H9 (cell line): ENCODE measurements at regions not wholly inside any gene's neighbourhood (a gene's known extent, or its start where the extent isn't known, plus 50 kb on each side); places are given as distances from the start of the nearest gene placed in this dataset.

Experiments
- DNase-seq: peaks from one replicate; pipeline ENCODE4 v3.0.0-alpha.2; 2017
- H2AFZ ChIP-seq: one replicate; pipeline ENCODE4 v1.6.1; 2013; ENCODE audit warnings: mild to moderate bottlenecking, low read length, control low read depth, moderate library complexity
- H2AK5ac ChIP-seq: 2 replicates; pipeline ENCODE4 v1.6.1; 2013; ENCODE audit warnings: low read length, control low read depth, mixed read lengths; ENCODE audit not compliant: insufficient read length
- H2BK120ac ChIP-seq: one replicate; pipeline ENCODE4 v1.6.1; 2013; ENCODE audit warnings: low read depth, mild to moderate bottlenecking, low read length, control low read depth, inconsistent platforms; ENCODE audit not compliant: poor library complexity, severe bottlenecking
- H2BK12ac ChIP-seq: 2 replicates; pipeline ENCODE4 v1.6.1; 2013; ENCODE audit warnings: low read length, control low read depth, mixed read lengths, low read depth; ENCODE audit not compliant: insufficient read length
- H2BK15ac ChIP-seq: 2 replicates; pipeline ENCODE4 v1.6.1; 2013; ENCODE audit warnings: low read depth, low read length, control low read depth
- H2BK20ac ChIP-seq: one replicate; pipeline ENCODE4 v1.6.1; 2013; ENCODE audit warnings: low read depth, mild to moderate bottlenecking, low read length, control low read depth, inconsistent platforms; ENCODE audit not compliant: poor library complexity, severe bottlenecking
- H2BK5ac ChIP-seq: 2 replicates; pipeline ENCODE4 v1.6.1; 2013; ENCODE audit warnings: low read length, control low read depth, mixed read lengths; ENCODE audit not compliant: insufficient read length
- H3K14ac ChIP-seq: 2 replicates; pipeline ENCODE4 v1.6.1; 2013; ENCODE audit warnings: low read length, control low read depth; ENCODE audit not compliant: insufficient read depth
- H3K18ac ChIP-seq: 2 replicates; pipeline ENCODE4 v1.6.1; 2013; ENCODE audit warnings: low read depth, mild to moderate bottlenecking, mixed read lengths, low read length, control low read depth; ENCODE audit not compliant: insufficient read length
- H3K23ac ChIP-seq: 2 replicates; pipeline ENCODE4 v1.6.1; 2013; ENCODE audit warnings: low read length, control low read depth, mixed read lengths, low read depth; ENCODE audit not compliant: insufficient read length
- H3K23me2 ChIP-seq: 2 replicates; pipeline ENCODE4 v1.6.1; 2013; ENCODE audit warnings: low read depth, mild to moderate bottlenecking, mixed read lengths, low read length, control low read depth; ENCODE audit not compliant: insufficient read length, poor library complexity, severe bottlenecking
- H3K27ac ChIP-seq: 2 replicates; pipeline ENCODE4 v1.5.1; 2013; ENCODE audit warnings: low read length, control low read depth, mixed read lengths, low read depth; ENCODE audit not compliant: insufficient read length
- H3K27me3 ChIP-seq: 2 replicates; pipeline ENCODE4 v1.6.1; 2013; ENCODE audit warnings: low read length, control low read depth, inconsistent platforms; ENCODE audit not compliant: insufficient read depth
- H3K4ac ChIP-seq: 2 replicates; pipeline ENCODE4 v1.6.1; 2013; ENCODE audit warnings: low read depth, mild to moderate bottlenecking, control low read depth, inconsistent platforms, low read length, moderate library complexity
- H3K4me1 ChIP-seq: 2 replicates; pipeline ENCODE4 v1.6.1; 2013; ENCODE audit warnings: low read length, control low read depth, inconsistent platforms; ENCODE audit not compliant: insufficient read depth
- H3K4me2 ChIP-seq: 2 replicates; pipeline ENCODE4 v1.6.1; 2013; ENCODE audit warnings: low read length, control low read depth, mixed read lengths; ENCODE audit not compliant: insufficient read length, insufficient read depth
- H3K56ac ChIP-seq: 2 replicates; pipeline ENCODE4 v1.6.1; 2013; ENCODE audit warnings: low read depth, mild to moderate bottlenecking, mixed read lengths, low read length, control low read depth; ENCODE audit not compliant: insufficient read length
- H3K79me1 ChIP-seq: 2 replicates; pipeline ENCODE4 v1.6.1; 2013; ENCODE audit warnings: low read depth, mild to moderate bottlenecking, moderate library complexity, low read length, control low read depth, inconsistent platforms; ENCODE audit not compliant: insufficient read depth, poor library complexity, severe bottlenecking
- H3K79me2 ChIP-seq: 2 replicates; pipeline ENCODE4 v1.6.1; 2013; ENCODE audit warnings: low read length, control low read depth, inconsistent platforms; ENCODE audit not compliant: insufficient read depth
- H3K9ac ChIP-seq: 2 replicates; pipeline ENCODE4 v1.6.1; 2013; ENCODE audit warnings: low read length, control low read depth, mixed read lengths; ENCODE audit not compliant: insufficient read length; ENCODE audit errors: extremely low read depth
- H3K9me3 ChIP-seq: one replicate; pipeline ENCODE4 v1.6.1; 2013; ENCODE audit warnings: low read depth, low read length, inconsistent platforms; ENCODE audit not compliant: control insufficient read depth
- H3T11ph ChIP-seq: one replicate; pipeline ENCODE4 v1.6.1; 2013; ENCODE audit warnings: mild to moderate bottlenecking, low read length, control low read depth, inconsistent platforms
- H4K20me1 ChIP-seq: one replicate; pipeline ENCODE4 v1.6.1; 2013; ENCODE audit not compliant: control insufficient read depth, insufficient read length, insufficient read depth
- H4K5ac ChIP-seq: 2 replicates; pipeline ENCODE4 v1.6.1; 2013; ENCODE audit warnings: low read depth, mild to moderate bottlenecking, mixed read lengths, low read length, control low read depth; ENCODE audit not compliant: insufficient read length
- H4K8ac ChIP-seq: replicated peaks from 2 replicates; pipeline ENCODE4 v1.6.1; 2013; ENCODE audit warnings: low read length, control low read depth, mixed read lengths, low read depth; ENCODE audit not compliant: insufficient read length
- H4K91ac ChIP-seq: 2 replicates; pipeline ENCODE4 v1.6.1; 2013; ENCODE audit warnings: low read depth, mild to moderate bottlenecking, moderate library complexity, mixed read lengths, low read length, control low read depth; ENCODE audit not compliant: insufficient read length
- H3K27ac Mint-ChIP-seq, 3 experiments: 2 replicates in 2 of 3; 3 replicates in 1 of 3; pipeline ENCODE4 v1.8.0; 2020 to 2021; ENCODE audit warnings: mixed read lengths in 3 of 3, mild to moderate bottlenecking in 1 of 3, moderate library complexity in 1 of 3
- H3K27me3 Mint-ChIP-seq: 2 replicates; pipeline ENCODE4 v1.8.0; 2021; ENCODE audit warnings: low read depth, mild to moderate bottlenecking, moderate library complexity, mixed read lengths
- H3K36me3 Mint-ChIP-seq, 3 experiments: 2 replicates in 2 of 3; 3 replicates in 1 of 3; pipeline ENCODE4 v1.8.0; 2020 to 2021; ENCODE audit warnings: low read depth in 3 of 3, mixed read lengths in 3 of 3; ENCODE audit not compliant: insufficient read depth in 1 of 3
- H3K4me1 Mint-ChIP-seq, 2 experiments: 2 replicates each; pipeline ENCODE4 v1.8.0; 2020; ENCODE audit warnings: mixed read lengths in 2 of 2
- H3K4me3 Mint-ChIP-seq, 2 experiments: 2 replicates in 1 of 2; 3 replicates in 1 of 2; pipeline ENCODE4 v1.8.0; 2020 to 2021; ENCODE audit warnings: mild to moderate bottlenecking in 2 of 2, mixed read lengths in 2 of 2, moderate library complexity in 1 of 2
- H3K9me3 Mint-ChIP-seq, 2 experiments: 2 replicates in 1 of 2; 3 replicates in 1 of 2; pipeline ENCODE4 v1.8.0; 2020; ENCODE audit warnings: mild to moderate bottlenecking in 2 of 2, mixed read lengths in 2 of 2, moderate library complexity in 1 of 2
- WGBS: extraction: QIAGEN DNeasy Blood & Tissue Kit; methylation state at CpG from one replicate; pipeline ENCODE4 v1.1.7; 2013; ENCODE audit warnings: missing lambda C conversion rate, low lambda C conversion rate, mixed read lengths; ENCODE audit not compliant: insufficient read length; ENCODE audit errors: extremely low coverage; 5-methylcytosine and 5-hydroxymethylcytosine counted together
- TF ChIP-seq, protein P1 (sequence below): fragments of 200-600 bp; sonication (generic); conservative IDR thresholded peaks from 3 replicates; pipeline ENCODE4 v1.8.0; 2021; ENCODE audit warnings: antibody characterized with exemption, mild to moderate bottlenecking

DNA sequence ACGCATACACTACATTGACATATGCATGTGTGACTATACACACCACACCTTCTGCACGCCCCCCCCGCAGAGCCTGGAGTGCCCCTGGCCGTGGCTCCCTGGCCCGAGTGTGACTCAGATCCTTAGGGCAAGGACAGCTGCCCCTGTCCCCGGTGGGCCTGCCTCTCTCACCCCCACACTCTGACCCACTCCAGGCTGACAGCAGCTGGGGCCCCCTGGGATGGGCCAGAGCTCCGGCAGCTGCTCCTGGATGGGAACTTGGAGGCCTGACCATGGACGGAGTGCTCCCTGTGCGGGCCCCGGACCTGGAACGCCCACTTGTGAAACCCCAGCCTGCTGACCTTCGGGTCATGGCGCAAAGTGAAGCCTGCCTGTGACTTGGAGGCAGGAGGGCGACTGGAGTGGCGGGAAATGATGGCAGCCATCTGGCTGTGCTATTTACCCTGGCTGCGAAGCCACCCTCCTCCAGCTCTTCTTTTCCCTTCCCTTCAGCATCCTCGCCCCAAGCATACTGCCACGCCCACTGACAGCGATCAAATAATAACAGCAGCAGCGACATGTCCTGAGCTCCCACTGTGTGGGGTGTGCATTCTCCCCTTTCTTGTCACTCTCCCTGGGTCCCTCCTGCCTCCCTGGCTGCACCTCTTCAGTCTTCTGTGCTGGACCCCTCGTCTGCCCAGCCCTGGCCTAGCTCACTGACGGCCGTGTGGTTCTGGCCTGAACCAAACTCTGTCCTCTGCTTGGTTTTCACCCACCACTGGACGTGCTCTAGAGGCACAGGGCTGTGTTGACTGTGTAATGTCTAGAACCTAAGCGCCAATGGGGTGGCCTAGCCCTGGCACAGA, 90.7 kb upstream of the MEF2A start:
- Histone ChIP-seq H4K5ac (no peak overlapping the region), H4K91ac (no peak overlapping the region), H3K18ac (no peak overlapping the region), H3K27me3 (no peaks in the 10 kb centered on the region), H3K79me2 (no peaks in the 10 kb centered on the region), H4K20me1 (no peaks in the 10 kb centered on the region), H2AK5ac (no peak overlapping the region), H3K23me2 (no peaks in the 10 kb centered on the region), H2AFZ (no peak overlapping the region), H3K56ac (no peak overlapping the region), H2BK15ac (no peak overlapping the region), H3K79me1 (no peaks in the 10 kb centered on the region), H3K27ac (no peak overlapping the region), H4K8ac (no peak overlapping the region), H2BK20ac (no peak overlapping the region), H3K14ac (no peak overlapping the region), H3T11ph (no peak overlapping the region), H3K9ac (no peak overlapping the region), H3K23ac (no peak overlapping the region), H2BK120ac (no peak overlapping the region), H3K4me2 (no peak overlapping the region), H3K4ac (no peak overlapping the region), H2BK5ac (no peak overlapping the region), H3K4me1 (no peaks in the 10 kb centered on the region), H3K9me3 (no peaks in the 10 kb centered on the region), H2BK12ac (no peak overlapping the region)
- Mint-ChIP-seq H3K27ac (no peak overlapping the region), H3K9me3 (no peaks in the 10 kb centered on the region), H3K27me3 (peaks cover 2% of the 10 kb centered on the region; the same call in 1 of the 2 replicates), H3K4me1 (peaks cover 13 to 24% of the 10 kb centered on the region in 2 experiments), H3K36me3 (no peaks in the 10 kb centered on the region), H3K4me3 (no peak overlapping the region)
- DNase-seq, result no peak
- no CpG with 5 or more reads among the region's 25 CpGs for WGBS
- TF ChIP-seq, protein P1, sequence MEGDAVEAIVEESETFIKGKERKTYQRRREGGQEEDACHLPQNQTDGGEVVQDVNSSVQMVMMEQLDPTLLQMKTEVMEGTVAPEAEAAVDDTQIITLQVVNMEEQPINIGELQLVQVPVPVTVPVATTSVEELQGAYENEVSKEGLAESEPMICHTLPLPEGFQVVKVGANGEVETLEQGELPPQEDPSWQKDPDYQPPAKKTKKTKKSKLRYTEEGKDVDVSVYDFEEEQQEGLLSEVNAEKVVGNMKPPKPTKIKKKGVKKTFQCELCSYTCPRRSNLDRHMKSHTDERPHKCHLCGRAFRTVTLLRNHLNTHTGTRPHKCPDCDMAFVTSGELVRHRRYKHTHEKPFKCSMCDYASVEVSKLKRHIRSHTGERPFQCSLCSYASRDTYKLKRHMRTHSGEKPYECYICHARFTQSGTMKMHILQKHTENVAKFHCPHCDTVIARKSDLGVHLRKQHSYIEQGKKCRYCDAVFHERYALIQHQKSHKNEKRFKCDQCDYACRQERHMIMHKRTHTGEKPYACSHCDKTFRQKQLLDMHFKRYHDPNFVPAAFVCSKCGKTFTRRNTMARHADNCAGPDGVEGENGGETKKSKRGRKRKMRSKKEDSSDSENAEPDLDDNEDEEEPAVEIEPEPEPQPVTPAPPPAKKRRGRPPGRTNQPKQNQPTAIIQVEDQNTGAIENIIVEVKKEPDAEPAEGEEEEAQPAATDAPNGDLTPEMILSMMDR, result no peak
